ENCODE measurements at regions not wholly inside any gene's neighbourhood (a gene's known extent, or its start where the extent isn't known, plus 50 kb on each side); places are given as distances from the start of the nearest gene placed in this dataset.
"Not testable (repeated sequence)": the region's sequence is repeated elsewhere in the genome, so short reads cannot be mapped to it uniquely, and the experiment has no call there.

DNA sequence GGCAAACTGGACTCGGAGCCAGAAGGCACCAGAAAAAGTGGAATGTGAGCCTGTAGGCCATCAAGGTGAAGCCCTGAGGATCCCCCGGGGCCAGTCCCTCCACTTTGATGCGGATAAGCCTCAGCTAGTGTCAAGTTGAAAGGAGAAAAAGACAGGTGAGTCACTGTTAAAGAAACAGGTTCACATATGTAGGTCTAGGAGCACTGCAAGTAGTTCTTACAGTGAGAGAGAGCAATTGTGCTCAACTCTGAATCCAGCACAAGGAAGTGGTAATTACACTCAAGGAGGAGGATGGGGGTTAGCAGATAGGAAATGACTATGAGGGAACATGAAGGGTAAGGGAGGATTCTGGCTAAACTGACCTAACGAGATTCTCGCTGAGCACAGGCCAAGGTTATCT, 157.5 kb upstream of the PTPN20 start:
- TF ChIP-seq, protein P1, sequence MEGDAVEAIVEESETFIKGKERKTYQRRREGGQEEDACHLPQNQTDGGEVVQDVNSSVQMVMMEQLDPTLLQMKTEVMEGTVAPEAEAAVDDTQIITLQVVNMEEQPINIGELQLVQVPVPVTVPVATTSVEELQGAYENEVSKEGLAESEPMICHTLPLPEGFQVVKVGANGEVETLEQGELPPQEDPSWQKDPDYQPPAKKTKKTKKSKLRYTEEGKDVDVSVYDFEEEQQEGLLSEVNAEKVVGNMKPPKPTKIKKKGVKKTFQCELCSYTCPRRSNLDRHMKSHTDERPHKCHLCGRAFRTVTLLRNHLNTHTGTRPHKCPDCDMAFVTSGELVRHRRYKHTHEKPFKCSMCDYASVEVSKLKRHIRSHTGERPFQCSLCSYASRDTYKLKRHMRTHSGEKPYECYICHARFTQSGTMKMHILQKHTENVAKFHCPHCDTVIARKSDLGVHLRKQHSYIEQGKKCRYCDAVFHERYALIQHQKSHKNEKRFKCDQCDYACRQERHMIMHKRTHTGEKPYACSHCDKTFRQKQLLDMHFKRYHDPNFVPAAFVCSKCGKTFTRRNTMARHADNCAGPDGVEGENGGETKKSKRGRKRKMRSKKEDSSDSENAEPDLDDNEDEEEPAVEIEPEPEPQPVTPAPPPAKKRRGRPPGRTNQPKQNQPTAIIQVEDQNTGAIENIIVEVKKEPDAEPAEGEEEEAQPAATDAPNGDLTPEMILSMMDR (conservative IDR thresholded peaks at IDR 0.05 in 1 of 2, IDR thresholded peaks at IDR 0.05 in 1 of 2; ENCODE audit: extremely low read depth in 1 of 2, insufficient read depth in 1 of 2, low read depth in 1 of 2, low read length in 2 of 2): not testable (repeated sequence)
- not testable (repeated sequence) for TF ChIP-seq EZH2 (IDR thresholded peaks at IDR 0.05; ENCODE audit: borderline replicate concordance, low read length)
